Transverse colon (tissue), 4 donors: ENCODE measurements at regions not wholly inside any gene's neighbourhood (a gene's known extent, or its start where the extent isn't known, plus 50 kb on each side); places are given as distances from the start of the nearest gene placed in this dataset.
"Not testable (repeated sequence)": the region's sequence is repeated elsewhere in the genome, so short reads cannot be mapped to it uniquely, and the experiment has no call there.

Experiments used
- DNase-seq: peaks from one replicate; pipeline ENCODE4 v3.0.0-alpha.2; 2019
- H3K27ac ChIP-seq, 4 donors: fragments of 200-600 bp; sonication (generic); 2 replicates each; pipeline ENCODE4 v1.5.1; 2016 to 2018; ENCODE audit warnings: inconsistent platforms in 4 of 4
- H3K27me3 ChIP-seq: fragments of 200-600 bp; sonication (generic); 2 replicates; pipeline ENCODE4 v1.5.1; 2017; ENCODE audit warnings: inconsistent platforms
- H3K36me3 ChIP-seq, 4 donors: fragments of 200-600 bp; sonication (generic); 2 replicates each; pipeline ENCODE4 v1.5.1; 2017 to 2019; ENCODE audit warnings: inconsistent platforms in 4 of 4
- H3K4me1 ChIP-seq, 4 donors: fragments of 200-600 bp; sonication (generic); 2 replicates each; pipeline ENCODE4 v1.5.1; 2017 to 2020; ENCODE audit warnings: inconsistent platforms in 4 of 4
- H3K4me3 ChIP-seq, 4 donors: fragments of 200-600 bp; sonication (generic); 1 replicate in 1 of 4; 2 replicates in 3 of 4; pipeline versions ENCODE4 v1.5.1 to v1.6.1; 2017 to 2019; ENCODE audit warnings: inconsistent platforms in 4 of 4
- H3K9me3 ChIP-seq, 2 donors: fragments of 200-600 bp; sonication (generic); 2 replicates each; pipeline ENCODE4 v1.5.1; 2017 to 2019; ENCODE audit warnings: inconsistent platforms in 2 of 2
- CTCF ChIP-seq, 5 experiments: fragments of 200-600 bp in 3 of 5; fragments of 450-650 bp in 2 of 5; sonication (generic) in 3 of 5; IDR thresholded peaks; 1 replicate in 2 of 5; 2 replicates in 3 of 5; pipeline ENCODE4 v1.5.1; 2016 to 2017; ENCODE audit warnings: antibody characterized with exemption in 5 of 5, inconsistent platforms in 3 of 5, mild to moderate bottlenecking in 2 of 5, moderate library complexity in 1 of 5
- EP300 ChIP-seq: sonication (generic); formaldehyde crosslinking; IDR thresholded peaks from one replicate; pipeline ENCODE4 v1.6.1; 2017; ENCODE audit warnings: antibody characterized with exemption, low read depth
- POLR2A ChIP-seq: fragments of 450-650 bp; IDR thresholded peaks from one replicate; pipeline ENCODE4 v1.6.1; 2016; ENCODE audit warnings: antibody characterized with exemption, mild to moderate bottlenecking, moderate library complexity
- POLR2AphosphoS5 ChIP-seq, 3 donors: sonication (generic); formaldehyde crosslinking; IDR thresholded peaks; one replicate each; pipeline ENCODE4 v1.6.1; 2016; ENCODE audit warnings: antibody characterized with exemption in 3 of 3
- whole genome bisulfite sequencing, 2 donors: methylation state at CpG; one replicate each; pipeline ENCODE4 v1.1.5; 2018; ENCODE audit warnings: low coverage in 1 of 2; 5-methylcytosine and 5-hydroxymethylcytosine counted together
- in situ Hi-C, 4 donors: fragments of 200-750 bp; cut with MboI; loops; one replicate each; pipeline versions ENCODE4 v1.15.0 to v1.15.1; 2017; ENCODE audit warnings: low sequenced_read_pairs in 3 of 4, low pct_ligation_motif_present in 1 of 4, low pct_unique_long_range_greater_than_20kb in 1 of 4
- intact Hi-C: fragments of 100-400 bp; cut with DNase I; formaldehyde crosslinking; loops from one replicate; pipeline ENCODE4 v1.15.1; 2023; ENCODE audit warnings: low total_unique reads

GRCh38 chr5:117547192-117547591 is 972.6 kb upstream of the SEMA6A start:
- H3K4me1 ChIP-seq, result no peaks in the 10 kb centered on the region
- no peak overlapping the region for H3K27ac ChIP-seq
- in situ Hi-C loops, result no loop called here
- intact Hi-C loops, result no loop called here
- no peaks in the 10 kb centered on the region for H3K36me3 ChIP-seq
- no peak overlapping the region for H3K4me3 ChIP-seq
- H3K9me3 ChIP-seq, result peaks cover 0 to 2% of the 10 kb centered on the region in 2 donors
- 81 to 83% methylated on average over 1 of the region's 1 CpG for WGBS, 2 donors
- no peak for DNase-seq
- H3K27me3 ChIP-seq, result no peaks in the 10 kb centered on the region
- no peak for TF ChIP-seq POLR2AphosphoS5 (IDR thresholded peaks at IDR 0.05)
- TF ChIP-seq EP300, result no peak

- no peak for DNase-seq
- Histone ChIP-seq H3K9me3 (peaks cover 0 to 2% of the 10 kb centered on the region in 2 donors), H3K27me3 (no peaks in the 10 kb centered on the region), H3K27ac (no peak overlapping the region), H3K4me1 (no peaks in the 10 kb centered on the region), H3K36me3 (no peaks in the 10 kb centered on the region), H3K4me3 (no peak overlapping the region)
- intact Hi-C loops, result no loop called here
- 74 to 77% methylated on average over 2 of the region's 2 CpGs for WGBS, 2 donors
- TF ChIP-seq POLR2A (no peak), CTCF (IDR thresholded peaks at IDR 0.05) (no peak), POLR2AphosphoS5 (IDR thresholded peaks at IDR 0.05) (no peak)
- in situ Hi-C loops, result no loop called here
Observed at GRCh38 chr5:117539692-117540091, 965.1 kb upstream of the SEMA6A start.

GRCh38 chr5:117533792-117534191 is 959.2 kb upstream of the SEMA6A start:
- intact Hi-C loops (no loop called here), in situ Hi-C loops (no loop called here)
- TF ChIP-seq POLR2A (no peak), CTCF (IDR thresholded peaks at IDR 0.05) (no peak), POLR2AphosphoS5 (IDR thresholded peaks at IDR 0.05) (no peak), EP300 (no peak)
- no peaks in the 10 kb centered on the region for H3K9me3 ChIP-seq
- H3K36me3 ChIP-seq, result no peaks in the 10 kb centered on the region
- 95 to 100% methylated on average over 2 of the region's 2 CpGs for WGBS, 2 donors
- no peaks in the 10 kb centered on the region for H3K27me3 ChIP-seq
- no peak overlapping the region for H3K27ac ChIP-seq
- no peak for DNase-seq
- H3K4me1 ChIP-seq, result no peaks in the 10 kb centered on the region
- H3K4me3 ChIP-seq, result no peak overlapping the region

GRCh38 chr5:117533051-117533670 is 958.5 kb upstream of the SEMA6A start:
- H3K4me1 ChIP-seq, intact Hi-C loops, H3K27me3 ChIP-seq, H3K27ac ChIP-seq, DNase-seq, H3K9me3 ChIP-seq, H3K36me3 ChIP-seq, H3K4me3 ChIP-seq, in situ Hi-C loops: not testable (repeated sequence)
- WGBS, 2 donors, result 96 to 97% methylated on average over 5 to 30 of the region's 30 CpGs

GRCh38 chr5:117519957-117520500 is 945.4 kb upstream of the SEMA6A start:
- no peaks in the 10 kb centered on the region for H3K27me3 ChIP-seq
- TF ChIP-seq POLR2AphosphoS5 (IDR thresholded peaks at IDR 0.05), result no peak
- no peak for TF ChIP-seq CTCF (IDR thresholded peaks at IDR 0.05)
- TF ChIP-seq EP300, result no peak
- TF ChIP-seq POLR2A, result no peak
- intact Hi-C loops (no loop called here), in situ Hi-C loops (no loop called here)
- DNase-seq, result no peak
- no peaks in the 10 kb centered on the region for H3K9me3 ChIP-seq
- WGBS, 2 donors, result 69% methylated on average over 2 to 3 of the region's 3 CpGs
- H3K27ac ChIP-seq, result no peak overlapping the region
- no peaks in the 10 kb centered on the region for H3K36me3 ChIP-seq
- no peak overlapping the region for H3K4me3 ChIP-seq
- H3K4me1 ChIP-seq, result no peaks in the 10 kb centered on the region
